ENCODE measurements at regions not wholly inside any gene's neighbourhood (a gene's known extent, or its start where the extent isn't known, plus 50 kb on each side); places are given as distances from the start of the nearest gene placed in this dataset.

DNA sequence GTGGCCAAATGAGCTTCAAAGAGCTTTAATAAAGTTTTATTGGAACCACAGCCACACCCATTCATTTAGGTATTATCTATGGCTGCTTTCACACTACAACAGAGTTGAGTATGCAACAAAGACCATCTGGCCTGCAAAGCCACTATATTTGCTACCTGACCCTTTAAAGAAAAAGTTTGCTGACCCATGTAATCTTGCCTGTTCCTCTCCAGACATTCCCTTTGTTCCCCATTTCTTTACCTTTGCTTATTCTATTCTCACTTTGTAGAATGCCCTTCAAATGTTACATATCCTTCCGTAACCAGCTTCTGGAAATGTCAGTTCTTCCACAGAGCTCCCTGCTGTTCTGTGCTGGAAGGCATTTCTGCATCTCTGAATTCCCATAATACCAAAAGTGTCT is 320.2 kb downstream of the TLE1 start:
- H4K91ac ChIP-seq (ENCODE audit: low read length) = no peak overlapping the region
- no peaks in the 10 kb centered on the region for H3K79me1 ChIP-seq (replicated peaks; ENCODE audit: low read length, poor library complexity, severe bottlenecking)
- no peak overlapping the region for H3K23ac ChIP-seq (ENCODE audit: low read length in 2 of 2)
- H4K8ac ChIP-seq (ENCODE audit: low read length) = no peak overlapping the region
- H2BK120ac ChIP-seq (ENCODE audit: low read depth, low read length) = no peak overlapping the region
- no peak overlapping the region for H2AFZ ChIP-seq (ENCODE audit: low read depth, low read length)
- no peak overlapping the region for H3K9ac ChIP-seq (ENCODE audit: low read length)
- peaks cover 0 to 4% of the 10 kb centered on the region in 2 experiments for H3K27me3 ChIP-seq (ENCODE audit: control insufficient read depth in 1 of 2, insufficient read depth in 1 of 2, low read length in 2 of 2)
- no peak overlapping the region for H3K14ac ChIP-seq (ENCODE audit: low read length in 2 of 2)
- no peak overlapping the region for H3K4ac ChIP-seq (ENCODE audit: low read depth in 1 of 2, low read length in 2 of 2)
- H2BK15ac ChIP-seq (ENCODE audit: low read depth, poor library complexity, severe bottlenecking) = no peak overlapping the region
- H3K27ac ChIP-seq (ENCODE audit: low read length, poor library complexity, severe bottlenecking) = no peak overlapping the region
- no peak for DNase-seq
- no peak overlapping the region for H2BK12ac ChIP-seq (ENCODE audit: low read length in 2 of 2)
- H3K4me2 ChIP-seq (ENCODE audit: low read length, poor library complexity, severe bottlenecking) = no peak overlapping the region
- H3K4me3 ChIP-seq (ENCODE audit: insufficient read depth in 1 of 2, low read depth in 1 of 2, low read length in 2 of 2) = no peak overlapping the region
- H3K18ac ChIP-seq (ENCODE audit: low read depth in 1 of 2, low read length in 2 of 2) = no peak overlapping the region
- H3K9me3 ChIP-seq (ENCODE audit: control insufficient read depth, low read length) = peaks cover 19% of the 10 kb centered on the region
- H2AK5ac ChIP-seq (ENCODE audit: low read length, severe bottlenecking) = no peak overlapping the region
- H2BK5ac ChIP-seq (ENCODE audit: low read depth, low read length, poor library complexity, severe bottlenecking) = no peak overlapping the region
- 86% methylated on average over 1 of the region's 1 CpG for WGBS
- H3K4me1 ChIP-seq (ENCODE audit: control insufficient read depth, insufficient read depth, low read depth, low read length) = no peaks in the 10 kb centered on the region
- no peaks in the 10 kb centered on the region for H3K36me3 ChIP-seq (ENCODE audit: control insufficient read depth in 1 of 2, insufficient read depth in 2 of 2, low read depth in 1 of 2, low read length in 2 of 2)

DNA sequence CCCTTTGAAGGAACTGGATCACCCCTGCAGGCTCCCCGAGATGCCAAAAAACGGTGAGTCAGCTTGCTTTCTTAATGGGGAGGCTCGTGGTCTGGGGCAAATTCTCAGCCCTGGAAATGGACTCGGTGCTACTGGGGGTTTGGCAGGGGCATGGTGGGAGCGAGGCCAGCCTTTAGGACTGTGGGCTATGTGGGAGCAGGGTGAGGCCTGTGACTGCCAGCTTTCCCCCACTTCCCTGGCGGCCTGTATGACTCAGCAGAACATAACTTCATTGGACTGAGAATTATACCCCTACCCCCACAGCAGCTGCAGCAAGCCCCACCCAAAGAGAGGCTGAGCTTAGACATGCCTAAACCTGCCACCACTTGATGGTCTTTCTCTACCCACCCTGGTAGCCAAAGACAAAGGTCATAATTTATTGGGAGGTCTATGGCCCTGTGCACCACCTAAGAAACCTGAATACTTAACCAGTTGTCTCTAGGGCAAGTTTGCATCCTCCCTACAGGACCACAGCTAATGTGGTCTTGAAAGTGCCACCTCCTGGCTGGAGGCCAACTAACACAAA is 325.3 kb downstream of the TLE1 start:
- Histone ChIP-seq H2BK5ac (ENCODE audit: low read depth, low read length, poor library complexity, severe bottlenecking) (no peak overlapping the region), H3K36me3 (ENCODE audit: control insufficient read depth in 1 of 2, insufficient read depth in 2 of 2, low read depth in 1 of 2, low read length in 2 of 2) (no peaks in the 10 kb centered on the region), H3K27me3 (ENCODE audit: control insufficient read depth in 1 of 2, insufficient read depth in 1 of 2, low read length in 2 of 2) (no peaks in the 10 kb centered on the region), H3K27ac (ENCODE audit: low read length, poor library complexity, severe bottlenecking) (no peak overlapping the region), H2BK12ac (ENCODE audit: low read length in 2 of 2) (no peak overlapping the region), H3K9ac (ENCODE audit: low read length) (no peak overlapping the region), H3K23ac (ENCODE audit: low read length in 2 of 2) (no peak overlapping the region), H2BK120ac (ENCODE audit: low read depth, low read length) (no peak overlapping the region), H4K91ac (ENCODE audit: low read length) (no peak overlapping the region), H3K4me3 (ENCODE audit: insufficient read depth in 1 of 2, low read depth in 1 of 2, low read length in 2 of 2) (no peak overlapping the region), H3K18ac (ENCODE audit: low read depth in 1 of 2, low read length in 2 of 2) (no peak overlapping the region), H3K4ac (ENCODE audit: low read depth in 1 of 2, low read length in 2 of 2) (no peak overlapping the region), H3K4me2 (ENCODE audit: low read length, poor library complexity, severe bottlenecking) (no peak overlapping the region), H3K4me1 (ENCODE audit: control insufficient read depth, insufficient read depth, low read depth, low read length) (no peaks in the 10 kb centered on the region), H2AK5ac (ENCODE audit: low read length, severe bottlenecking) (no peak overlapping the region), H2BK15ac (ENCODE audit: low read depth, poor library complexity, severe bottlenecking) (peak overlapping the region; percentile 7), H3K14ac (ENCODE audit: low read length in 2 of 2) (no peak overlapping the region), H3K79me1 (replicated peaks; ENCODE audit: low read length, poor library complexity, severe bottlenecking) (no peaks in the 10 kb centered on the region), H3K9me3 (ENCODE audit: control insufficient read depth, low read length) (peaks cover 19% of the 10 kb centered on the region), H2AFZ (ENCODE audit: low read depth, low read length) (no peak overlapping the region), H4K8ac (ENCODE audit: low read length) (no peak overlapping the region)
- DNase-seq = no peak
- whole genome bisulfite sequencing = 94% methylated on average over 6 of the region's 6 CpGs

DNA sequence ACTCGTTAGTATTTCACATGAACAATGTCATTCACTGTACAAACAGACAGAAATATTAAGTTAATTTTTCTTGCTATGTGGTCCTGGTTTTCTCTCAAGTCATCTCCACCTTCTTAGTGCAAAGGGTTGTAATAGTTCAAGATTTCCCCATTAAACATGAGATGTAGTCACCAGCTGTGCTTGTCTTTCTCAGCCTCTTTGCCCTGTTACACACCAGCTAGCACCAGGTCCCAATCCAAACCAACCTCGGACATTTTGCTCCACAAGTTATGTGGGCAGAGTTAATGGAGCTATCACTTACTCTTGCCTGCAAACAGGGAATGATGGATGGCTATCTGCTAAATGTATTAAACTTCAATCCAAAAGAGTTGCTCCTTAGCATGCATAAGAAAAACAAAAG is 328.1 kb downstream of the TLE1 start:
- no peak overlapping the region for H3K4ac ChIP-seq (ENCODE audit: low read depth in 1 of 2, low read length in 2 of 2)
- H3K79me1 ChIP-seq (replicated peaks; ENCODE audit: low read length, poor library complexity, severe bottlenecking) = no peaks in the 10 kb centered on the region
- H3K4me2 ChIP-seq (ENCODE audit: low read length, poor library complexity, severe bottlenecking) = no peak overlapping the region
- H4K8ac ChIP-seq (ENCODE audit: low read length) = no peak overlapping the region
- no peak for DNase-seq
- no peak overlapping the region for H2BK12ac ChIP-seq (ENCODE audit: low read length in 2 of 2)
- H2BK5ac ChIP-seq (ENCODE audit: low read depth, low read length, poor library complexity, severe bottlenecking) = no peak overlapping the region
- no peak overlapping the region for H2AK5ac ChIP-seq (ENCODE audit: low read length, severe bottlenecking)
- WGBS = no CpG with 5 or more reads among the region's 2 CpGs
- no peaks in the 10 kb centered on the region for H3K36me3 ChIP-seq (ENCODE audit: control insufficient read depth in 1 of 2, insufficient read depth in 2 of 2, low read depth in 1 of 2, low read length in 2 of 2)
- peaks cover 18% of the 10 kb centered on the region for H3K9me3 ChIP-seq (ENCODE audit: control insufficient read depth, low read length)
- no peak overlapping the region for H3K9ac ChIP-seq (ENCODE audit: low read length)
- no peak overlapping the region for H3K18ac ChIP-seq (ENCODE audit: low read depth in 1 of 2, low read length in 2 of 2)
- no peak overlapping the region for H2AFZ ChIP-seq (ENCODE audit: low read depth, low read length)
- no peak overlapping the region for H2BK15ac ChIP-seq (ENCODE audit: low read depth, poor library complexity, severe bottlenecking)
- H3K27me3 ChIP-seq (ENCODE audit: control insufficient read depth in 1 of 2, insufficient read depth in 1 of 2, low read length in 2 of 2) = no peaks in the 10 kb centered on the region
- H4K91ac ChIP-seq (ENCODE audit: low read length) = no peak overlapping the region
- no peak overlapping the region for H3K27ac ChIP-seq (ENCODE audit: low read length, poor library complexity, severe bottlenecking)
- H3K23ac ChIP-seq (ENCODE audit: low read length in 2 of 2) = no peak overlapping the region
- no peak overlapping the region for H3K4me3 ChIP-seq (ENCODE audit: insufficient read depth in 1 of 2, low read depth in 1 of 2, low read length in 2 of 2)
- no peaks in the 10 kb centered on the region for H3K4me1 ChIP-seq (ENCODE audit: control insufficient read depth, insufficient read depth, low read depth, low read length)
- H3K14ac ChIP-seq (ENCODE audit: low read length in 2 of 2) = no peak overlapping the region
- H2BK120ac ChIP-seq (ENCODE audit: low read depth, low read length) = no peak overlapping the region

DNA sequence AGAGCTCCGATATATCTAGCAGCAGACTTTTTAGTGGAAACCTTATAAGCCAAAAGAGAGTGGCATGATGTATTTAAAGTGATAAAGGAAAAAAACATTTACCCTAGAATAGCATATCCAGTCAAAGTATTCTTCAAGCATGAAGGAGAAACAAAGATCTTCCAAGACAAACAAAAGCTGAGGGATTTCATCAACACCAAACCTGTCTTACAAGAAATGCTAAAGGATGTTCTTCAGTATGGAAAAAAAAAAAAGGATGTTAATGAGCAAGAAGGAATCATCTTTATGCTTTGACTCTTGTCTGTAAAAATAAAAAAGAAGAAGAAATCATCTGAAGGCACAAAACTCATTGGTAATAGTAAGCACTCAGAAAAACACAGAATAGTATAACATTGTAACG is 338.2 kb downstream of the TLE1 start:
- H2BK12ac ChIP-seq (ENCODE audit: low read length in 2 of 2) = no peak overlapping the region
- no peak overlapping the region for H3K4me2 ChIP-seq (ENCODE audit: low read length, poor library complexity, severe bottlenecking)
- no peaks in the 10 kb centered on the region for H3K4me1 ChIP-seq (ENCODE audit: control insufficient read depth, insufficient read depth, low read depth, low read length)
- no peaks in the 10 kb centered on the region for H3K79me1 ChIP-seq (replicated peaks; ENCODE audit: low read length, poor library complexity, severe bottlenecking)
- no peak overlapping the region for H4K8ac ChIP-seq (ENCODE audit: low read length)
- no peak for DNase-seq
- no peaks in the 10 kb centered on the region for H3K27me3 ChIP-seq (ENCODE audit: control insufficient read depth in 1 of 2, insufficient read depth in 1 of 2, low read length in 2 of 2)
- no peak overlapping the region for H3K18ac ChIP-seq (ENCODE audit: low read depth in 1 of 2, low read length in 2 of 2)
- no peak overlapping the region for H3K23ac ChIP-seq (ENCODE audit: low read length in 2 of 2)
- H2AK5ac ChIP-seq (ENCODE audit: low read length, severe bottlenecking) = no peak overlapping the region
- H3K4me3 ChIP-seq (ENCODE audit: insufficient read depth in 1 of 2, low read depth in 1 of 2, low read length in 2 of 2) = no peak overlapping the region
- H3K9ac ChIP-seq (ENCODE audit: low read length) = no peak overlapping the region
- no peak overlapping the region for H2AFZ ChIP-seq (ENCODE audit: low read depth, low read length)
- no peak overlapping the region for H3K4ac ChIP-seq (ENCODE audit: low read depth in 1 of 2, low read length in 2 of 2)
- no peak overlapping the region for H2BK120ac ChIP-seq (ENCODE audit: low read depth, low read length)
- no peaks in the 10 kb centered on the region for H3K36me3 ChIP-seq (ENCODE audit: control insufficient read depth in 1 of 2, insufficient read depth in 2 of 2, low read depth in 1 of 2, low read length in 2 of 2)
- no peak overlapping the region for H4K91ac ChIP-seq (ENCODE audit: low read length)
- H2BK5ac ChIP-seq (ENCODE audit: low read depth, low read length, poor library complexity, severe bottlenecking) = no peak overlapping the region
- WGBS = no CpG with 5 or more reads among the region's 2 CpGs
- H2BK15ac ChIP-seq (ENCODE audit: low read depth, poor library complexity, severe bottlenecking) = no peak overlapping the region
- H3K14ac ChIP-seq (ENCODE audit: low read length in 2 of 2) = no peak overlapping the region
- peaks cover 3% of the 10 kb centered on the region for H3K9me3 ChIP-seq (ENCODE audit: control insufficient read depth, low read length)
- H3K27ac ChIP-seq (ENCODE audit: low read length, poor library complexity, severe bottlenecking) = no peak overlapping the region

All from mesenchymal stem cell (in vitro differentiated cells and primary cell).